ENCODE measurements at regions not wholly inside any gene's neighbourhood (a gene's known extent, or its start where the extent isn't known, plus 50 kb on each side); places are given as distances from the start of the nearest gene placed in this dataset.
A peak's percentile ranks its signal among the peaks of the same experiment; 100 is the strongest.
"Not testable (repeated sequence)": the region's sequence is repeated elsewhere in the genome, so short reads cannot be mapped to it uniquely, and the experiment has no call there.

DNA sequence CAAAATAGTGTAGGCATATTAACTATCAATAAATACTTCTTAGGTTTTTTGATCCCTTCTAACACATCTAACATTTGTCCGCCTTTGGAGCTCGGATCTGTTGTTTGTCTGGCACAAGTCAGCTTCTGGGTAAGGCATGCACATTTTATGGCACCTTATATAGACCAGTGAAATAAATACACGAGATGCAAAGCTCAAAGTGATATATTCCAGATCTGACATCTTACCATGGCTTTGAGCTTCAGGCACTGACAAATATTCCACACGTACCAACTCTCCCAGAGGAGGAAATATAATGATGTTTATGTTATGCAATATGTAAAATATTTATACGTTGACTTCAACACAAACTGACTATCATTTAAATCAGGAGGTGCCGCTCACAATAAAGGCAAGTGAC is 430.1 kb upstream of the SMIM21 start:
- DNase-seq (ENCODE audit: low read depth in 2 of 2): no peak

- DNase-seq (ENCODE audit: low read depth in 2 of 2): no peak
Measured at GRCh38 chr18:75854808-75855207, 427.3 kb upstream of the SMIM21 start.

GRCh38 chr18:75854174-75854573 is 426.7 kb upstream of the SMIM21 start:
- DNase-seq (ENCODE audit: low read depth in 2 of 2): peak in 1 of 2 donors; percentile 15

GRCh38 chr18:75846321-75846720 is 418.8 kb upstream of the SMIM21 start:
- DNase-seq (ENCODE audit: low read depth in 2 of 2): no peak

DNA sequence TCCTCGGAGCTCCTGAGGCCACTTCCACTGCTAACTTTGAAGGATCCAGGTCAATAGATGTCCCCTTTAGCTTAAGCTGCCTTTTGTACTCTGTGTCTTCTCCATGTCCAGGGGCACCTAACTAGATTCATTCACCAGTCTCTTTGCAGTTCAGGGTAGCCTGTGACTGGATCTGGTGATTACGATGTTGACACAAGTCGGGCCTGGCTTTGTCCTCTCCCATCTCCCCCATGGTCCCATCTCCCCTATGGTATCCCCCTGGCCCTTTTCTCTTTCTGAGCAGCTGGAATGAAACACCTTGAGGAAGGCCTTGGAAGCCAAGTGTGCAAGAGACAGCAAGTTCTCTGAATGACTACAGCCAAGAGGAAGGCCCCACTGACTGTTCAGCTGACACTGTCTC is 417.9 kb upstream of the SMIM21 start:
- DNase-seq (ENCODE audit: low read depth in 2 of 2): no peak

GRCh38 chr18:75844146-75844545 is 416.6 kb upstream of the SMIM21 start:
- DNase-seq (ENCODE audit: low read depth in 2 of 2): no peak

GRCh38 chr18:75840131-75840530 is 412.6 kb upstream of the SMIM21 start:
- DNase-seq (ENCODE audit: low read depth in 2 of 2): no peak

DNA sequence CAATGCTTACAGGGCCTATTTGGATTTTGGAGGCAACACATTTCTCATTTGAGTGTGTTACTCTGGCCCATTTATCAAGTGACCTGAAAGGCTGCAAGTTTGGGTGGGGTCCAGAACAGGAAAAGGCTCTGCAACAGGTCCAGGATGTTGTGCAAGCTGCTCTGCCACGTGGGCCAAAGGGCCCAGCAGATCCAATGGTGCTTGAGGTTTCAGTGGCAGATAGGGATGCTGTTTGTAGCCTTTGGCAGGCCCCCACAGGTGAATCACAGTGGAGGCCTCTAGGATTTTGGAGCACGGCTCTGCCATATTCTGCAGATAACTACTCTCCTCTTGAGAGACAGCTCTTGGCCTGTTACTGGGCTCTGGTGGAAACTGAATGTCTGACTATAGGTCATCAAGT is 412.2 kb upstream of the SMIM21 start:
- not testable (repeated sequence) for DNase-seq (ENCODE audit: low read depth in 2 of 2)

DNA sequence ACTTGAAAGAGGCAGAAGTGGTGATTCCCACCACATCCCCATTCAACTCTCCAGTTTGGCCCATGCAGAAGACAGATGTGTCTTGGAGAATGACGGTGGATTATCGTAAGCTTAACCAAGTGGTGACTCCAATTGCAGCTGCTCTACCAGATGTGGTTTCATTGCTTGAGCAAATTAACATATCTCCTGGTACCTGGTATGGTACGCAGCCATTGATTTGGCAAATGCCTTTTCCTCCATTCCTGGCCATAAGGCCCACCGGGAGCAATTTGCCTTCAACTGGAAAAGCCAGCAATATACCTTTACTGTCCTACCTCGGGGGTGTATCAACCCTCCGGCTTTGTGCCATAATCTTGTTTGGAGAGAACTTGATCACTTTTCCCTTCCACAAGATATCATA is 411.5 kb upstream of the SMIM21 start:
- DNase-seq (ENCODE audit: low read depth in 2 of 2): no peak

GRCh38 chr18:75837316-75837715 is 409.8 kb upstream of the SMIM21 start:
- no peak for DNase-seq (ENCODE audit: low read depth in 2 of 2)

- no peak for DNase-seq (ENCODE audit: low read depth in 2 of 2)
Measured at GRCh38 chr18:75836516-75836915, 409.0 kb upstream of the SMIM21 start.

DNA sequence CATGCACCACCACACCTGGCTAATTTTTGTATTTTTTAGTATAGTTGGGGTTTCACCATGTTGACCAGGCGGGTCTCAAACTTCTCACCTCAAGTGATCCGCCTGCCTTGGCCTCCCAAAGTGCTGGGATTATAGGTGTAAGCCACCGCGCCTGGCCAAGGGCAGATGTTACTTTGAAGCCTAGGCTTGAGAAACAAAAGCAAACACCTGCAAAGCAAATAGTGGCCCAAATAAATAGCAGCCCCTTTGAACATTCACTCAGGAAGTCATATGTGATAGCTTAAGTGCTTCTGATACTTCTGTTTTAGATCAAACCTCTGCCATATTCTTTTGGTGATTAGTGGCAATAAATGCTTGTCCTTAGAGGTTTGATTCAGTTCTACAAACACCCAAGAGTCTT is 404.5 kb upstream of the SMIM21 start:
- DNase-seq (ENCODE audit: low read depth in 2 of 2): no peak

GRCh38 chr18:75830828-75831227 is 403.3 kb upstream of the SMIM21 start:
- no peak for DNase-seq (ENCODE audit: low read depth in 2 of 2)

DNA sequence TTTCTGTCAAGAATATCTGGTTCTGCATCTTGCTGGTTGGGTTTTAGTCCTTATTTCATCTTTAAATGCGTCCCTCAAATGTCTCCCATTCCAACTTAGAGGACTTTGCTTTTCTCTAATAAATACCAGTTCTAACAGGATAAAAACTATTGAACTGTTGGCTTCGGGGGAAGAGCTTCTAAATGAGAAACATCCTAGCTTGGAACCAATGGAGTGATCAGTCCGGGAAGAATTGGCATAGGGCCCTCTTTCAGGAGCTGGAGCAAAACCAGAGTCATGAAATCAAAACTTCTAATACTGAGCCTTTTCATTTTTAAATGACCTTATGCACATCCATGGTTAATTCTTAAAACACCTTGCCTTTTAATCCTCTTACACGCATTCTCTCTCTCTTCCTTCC is 401.6 kb upstream of the SMIM21 start:
- DNase-seq (ENCODE audit: low read depth in 2 of 2): no peak

GRCh38 chr18:75828379-75828778 is 400.9 kb upstream of the SMIM21 start:
- no peak for DNase-seq (ENCODE audit: low read depth in 2 of 2)

DNA sequence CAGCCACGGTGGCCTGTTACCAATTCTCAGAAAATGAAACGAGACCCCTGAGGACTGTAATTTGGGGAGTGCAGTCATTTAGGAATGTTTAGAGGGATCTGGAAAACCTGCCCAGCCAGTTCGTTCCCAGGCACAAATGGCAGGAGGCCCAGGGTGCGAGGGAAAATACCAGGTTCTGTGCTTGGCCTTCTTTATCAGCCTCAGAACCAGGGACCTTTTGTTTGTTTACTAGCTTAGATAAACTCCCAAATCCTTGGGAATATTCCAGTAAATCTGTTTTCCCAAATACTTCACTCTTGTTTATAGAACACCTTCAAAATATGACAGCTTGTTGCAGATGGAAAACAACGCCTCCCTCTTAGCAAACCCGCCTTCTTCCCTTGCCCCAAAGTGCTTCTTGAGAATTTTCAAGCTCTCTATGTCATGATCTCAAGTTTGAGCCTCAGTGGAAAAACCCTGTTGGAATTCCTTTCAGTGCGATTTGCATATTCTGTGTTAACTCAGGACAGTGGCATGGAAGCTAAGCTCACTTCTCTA is 400.3 kb upstream of the SMIM21 start:
- DNase-seq (ENCODE audit: low read depth in 2 of 2): no peak

GRCh38 chr18:75824661-75825060 is 397.2 kb upstream of the SMIM21 start:
- no peak for DNase-seq (ENCODE audit: low read depth in 2 of 2)

DNA sequence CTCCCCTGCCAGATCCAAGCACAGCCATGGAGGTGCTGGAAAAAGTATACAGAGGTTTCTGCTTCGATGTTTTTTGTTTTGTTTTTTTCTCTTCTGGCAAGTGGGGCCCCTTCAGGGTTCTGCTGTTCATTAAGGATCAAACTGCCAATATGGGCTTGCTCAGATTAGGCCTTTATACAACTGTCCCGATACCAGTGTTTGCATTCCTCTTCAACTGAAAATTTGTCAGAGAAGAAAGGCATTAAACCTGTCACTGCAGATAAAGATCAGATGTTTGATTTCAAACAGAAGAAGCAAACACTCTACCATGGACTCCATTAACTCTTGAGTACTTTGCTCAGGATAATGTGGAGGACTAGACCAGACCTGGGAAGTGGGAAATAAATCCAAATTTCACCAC is 396.0 kb upstream of the SMIM21 start:
- DNase-seq (ENCODE audit: low read depth in 2 of 2): no peak

DNA sequence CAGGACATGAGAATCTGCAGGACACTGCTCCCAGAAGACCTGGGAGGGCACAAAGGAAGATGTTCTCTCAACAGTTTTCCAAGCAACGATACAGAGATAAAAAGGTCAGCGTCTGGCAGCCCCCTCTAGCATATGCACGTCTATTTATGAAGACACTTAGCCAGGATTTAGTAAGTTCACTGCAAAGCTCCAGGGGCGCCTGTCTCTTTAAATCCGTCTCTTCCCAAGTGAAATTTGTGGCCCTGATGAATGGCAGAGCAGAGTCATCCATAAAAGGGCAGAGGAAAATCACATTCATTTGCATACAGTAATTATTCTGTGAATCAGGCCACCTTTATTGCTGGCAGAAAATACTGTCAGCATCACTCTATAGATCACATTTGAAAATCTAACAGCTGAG is 390.9 kb upstream of the SMIM21 start:
- no peak for DNase-seq (ENCODE audit: low read depth in 2 of 2)

DNA sequence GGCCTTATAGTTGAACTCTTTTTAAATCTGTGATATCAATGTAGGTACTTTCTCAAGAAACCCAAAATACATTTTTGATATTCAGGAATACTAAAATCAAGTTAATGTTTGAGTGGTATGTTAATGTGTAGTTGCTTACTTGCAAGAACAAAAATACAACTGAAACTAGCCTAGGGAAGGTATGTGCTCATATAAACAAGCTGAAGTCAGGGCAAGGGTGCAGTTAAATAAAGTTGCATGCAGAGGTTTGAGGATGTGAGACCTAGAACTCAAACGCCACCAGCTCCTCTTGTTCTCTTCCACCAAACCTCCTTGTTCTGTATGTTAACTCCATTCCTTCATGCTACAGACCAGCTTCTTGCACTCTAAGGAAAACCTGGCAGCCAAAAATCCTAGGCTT is 388.3 kb upstream of the SMIM21 start:
- no peak for DNase-seq (ENCODE audit: low read depth in 2 of 2)

DNA sequence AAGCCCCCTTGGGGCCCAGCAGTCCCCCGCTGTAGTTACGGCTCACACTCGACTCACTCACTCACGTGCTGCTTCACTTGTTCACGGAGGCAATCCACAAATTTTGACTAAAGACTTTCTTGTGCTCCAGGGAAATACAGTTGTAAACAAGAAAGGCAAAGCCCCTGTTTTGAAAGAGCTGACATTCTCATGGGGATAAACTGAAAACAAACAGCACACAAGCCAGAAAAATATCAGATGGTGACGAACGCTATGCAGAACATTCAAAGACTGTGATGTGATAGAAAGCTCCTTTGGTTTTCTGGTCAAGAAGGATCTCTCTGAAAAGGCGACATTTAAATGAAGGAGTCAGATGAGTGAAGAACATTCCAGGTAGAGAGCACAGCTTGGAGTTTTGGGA is 385.3 kb upstream of the SMIM21 start:
- DNase-seq (ENCODE audit: low read depth in 2 of 2): no peak

DNA sequence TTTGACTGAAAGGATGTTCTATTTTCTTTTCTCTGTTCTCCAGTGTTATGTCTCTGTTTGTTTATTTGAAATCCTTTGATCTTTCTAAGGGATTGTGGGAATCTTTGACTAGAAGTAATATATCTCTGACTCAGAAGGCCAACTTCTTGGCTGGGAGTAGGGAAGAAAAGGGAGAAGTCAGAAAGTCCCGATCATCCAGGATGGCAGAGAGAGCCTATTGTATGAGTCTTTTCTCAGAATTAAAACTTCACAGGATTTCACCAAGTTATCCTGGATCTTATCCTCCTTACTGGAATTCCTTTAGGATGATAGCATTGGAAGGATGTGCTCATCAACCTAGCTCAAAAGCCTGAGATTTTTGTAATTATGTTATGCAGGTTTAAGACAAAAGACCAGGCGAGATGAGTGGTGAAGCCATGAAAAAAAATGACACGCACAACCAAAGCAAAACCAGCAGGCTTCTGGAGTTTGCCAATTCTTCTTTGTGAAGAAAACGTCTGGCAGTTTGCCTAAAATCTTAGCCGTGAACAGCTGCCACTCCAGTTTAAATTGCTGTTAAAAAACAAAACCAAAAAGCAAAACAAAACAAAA is 383.6 kb upstream of the SMIM21 start:
- DNase-seq (ENCODE audit: low read depth in 2 of 2): no peak

DNA sequence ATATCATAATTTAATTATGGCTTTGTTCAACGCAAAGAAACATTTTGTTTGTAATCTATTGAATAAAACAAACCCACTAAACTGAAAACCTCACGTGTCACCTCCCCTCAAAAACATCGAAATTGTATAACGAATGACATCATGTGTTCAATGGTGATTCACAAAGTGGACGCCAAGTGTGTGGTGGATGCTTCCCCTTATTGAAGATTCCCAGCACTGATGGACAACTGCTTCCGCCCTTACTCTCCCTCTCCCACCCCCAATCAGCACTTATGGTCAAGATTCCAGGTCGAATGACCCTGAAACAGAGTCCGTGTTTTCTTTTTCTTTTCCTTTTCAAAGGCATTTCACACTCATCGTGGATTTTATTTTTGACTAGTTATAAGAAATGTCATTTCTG is 383.0 kb upstream of the SMIM21 start:
- no peak for DNase-seq (ENCODE audit: low read depth in 2 of 2)

DNA sequence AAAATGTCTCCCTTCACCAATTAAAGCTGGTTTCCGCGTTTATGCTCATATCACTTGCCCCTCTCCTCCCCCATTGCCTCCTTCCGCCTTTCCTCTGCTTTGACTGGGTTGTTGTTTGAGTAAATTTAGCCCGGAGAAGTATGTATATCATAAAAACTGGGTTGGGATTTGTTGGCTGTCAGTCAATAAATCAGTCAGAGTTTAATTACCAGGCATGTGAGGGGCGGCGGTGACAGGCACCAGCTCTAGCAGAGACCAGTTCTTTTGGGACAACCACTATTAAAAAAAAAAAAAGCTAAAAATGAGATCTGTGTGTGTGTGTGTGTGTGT is 382.4 kb upstream of the SMIM21 start:
- no peak for DNase-seq (ENCODE audit: low read depth in 2 of 2)

All from stimulated activated CD4-positive, alpha-beta T cell treated with anti-CD3 and anti-CD28 coated beads, Interleukin-15, amount 100 ng/mL, for 48 hours (primary cell).